ENCODE measurements at regions not wholly inside any gene's neighbourhood (a gene's known extent, or its start where the extent isn't known, plus 50 kb on each side); places are given as distances from the start of the nearest gene placed in this dataset.

DNA sequence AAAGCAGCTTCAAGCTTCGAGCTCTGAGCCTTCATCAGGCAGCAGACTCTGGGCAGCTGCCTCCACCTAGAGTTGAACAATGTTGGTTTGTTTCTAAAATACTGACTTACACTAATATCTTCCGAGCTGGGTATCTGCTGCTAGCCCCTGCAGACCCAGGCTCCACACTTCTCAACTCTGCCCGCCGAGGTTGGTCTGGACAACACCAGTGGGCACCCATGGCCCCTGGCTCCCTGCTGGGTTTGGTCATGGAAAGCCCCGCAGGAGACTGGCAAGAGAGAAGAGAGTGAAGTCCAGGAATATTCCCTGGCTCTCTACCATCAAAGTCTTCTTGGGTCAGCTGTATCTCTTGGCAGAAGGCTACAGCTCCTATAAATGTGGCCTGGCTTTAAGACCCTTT is 214.2 kb upstream of the TMEM132C start:
- no peak overlapping the region for H3K4me3 ChIP-seq (ENCODE audit: low read length)
- DNase-seq (ENCODE audit: low read depth, low spot score), result no peak

DNA sequence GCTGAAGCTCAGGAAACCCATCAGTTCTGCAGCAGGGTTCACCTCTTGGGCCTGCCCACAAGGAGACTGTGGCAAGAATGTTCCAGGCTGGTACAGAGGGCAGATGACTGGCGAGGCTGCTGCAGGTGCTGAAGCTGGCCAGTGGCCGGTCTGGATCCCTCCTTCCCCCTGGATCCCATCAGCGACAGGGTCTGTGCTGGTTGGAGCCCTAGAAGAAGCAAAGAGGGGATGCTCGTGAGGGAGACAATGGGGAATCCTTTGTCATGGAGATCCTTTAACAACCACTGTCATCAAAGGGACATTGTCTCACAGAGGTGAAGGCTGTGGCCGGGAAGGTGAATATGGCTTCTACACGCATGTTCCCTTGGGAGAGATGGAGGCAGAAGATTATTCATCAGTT is 211.4 kb upstream of the TMEM132C start:
- DNase-seq (ENCODE audit: low read depth, low spot score), result no peak

DNA sequence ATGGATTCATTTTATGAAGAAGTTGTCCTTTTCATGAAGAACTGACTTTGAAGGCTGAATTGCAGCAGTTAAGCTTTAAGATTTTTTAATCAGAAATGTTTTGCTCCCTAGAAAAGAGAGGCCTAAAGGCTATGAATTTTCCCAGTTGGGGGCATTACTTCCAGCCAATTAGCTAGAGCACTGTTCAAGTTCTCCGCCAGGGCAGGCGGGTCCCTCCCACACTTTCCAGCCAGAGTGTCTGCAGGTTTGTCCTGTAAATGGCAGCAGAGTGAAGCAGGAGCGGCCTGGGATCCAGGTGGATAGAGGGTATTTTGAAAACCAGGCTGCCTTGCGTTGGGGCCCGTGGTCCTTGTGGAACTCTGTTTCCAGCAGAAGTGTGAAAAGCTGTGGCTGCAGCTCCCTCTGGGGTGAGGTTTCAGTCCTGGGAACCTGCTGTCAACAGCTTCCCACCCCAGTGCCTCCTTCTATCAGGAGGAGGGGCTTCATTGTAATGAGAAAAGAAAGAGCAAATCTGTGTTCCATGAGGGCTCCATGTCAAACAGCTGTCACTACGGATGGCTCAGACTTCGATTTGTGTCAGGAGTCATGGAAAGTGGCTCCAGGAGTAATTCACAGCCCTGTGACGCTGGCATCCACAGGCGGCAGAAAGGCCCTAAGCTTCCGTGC is 210.7 kb upstream of the TMEM132C start:
- DNase-seq (ENCODE audit: low read depth, low spot score), result no peak
- no peak overlapping the region for H3K4me3 ChIP-seq (ENCODE audit: low read length)

More for the DNA sequence above, 211.4 kb upstream of the TMEM132C start:
- H3K4me3 ChIP-seq (ENCODE audit: low read length), result no peak overlapping the region

DNA sequence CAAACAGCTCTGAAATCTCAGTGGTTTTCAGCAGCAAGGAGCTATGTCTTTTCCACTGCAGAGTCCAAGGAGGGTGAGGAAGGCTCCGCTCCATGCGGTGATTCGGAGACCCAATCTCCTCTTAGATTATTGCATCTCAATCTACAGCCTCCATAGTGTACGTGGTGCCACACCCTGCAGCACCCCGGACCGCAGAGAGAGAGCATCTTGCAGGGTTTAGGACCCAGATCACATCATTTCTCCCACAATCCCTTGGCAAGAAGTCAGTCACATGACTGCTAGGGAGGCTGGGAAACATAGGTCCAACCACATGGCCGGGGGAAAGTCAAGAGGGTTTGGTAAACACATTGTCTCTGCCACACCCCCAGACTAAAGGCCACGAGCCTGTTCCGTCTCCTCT is 209.4 kb upstream of the TMEM132C start:
- no peak for DNase-seq (ENCODE audit: low read depth, low spot score)
- no peak overlapping the region for H3K4me3 ChIP-seq (ENCODE audit: low read length)

DNA sequence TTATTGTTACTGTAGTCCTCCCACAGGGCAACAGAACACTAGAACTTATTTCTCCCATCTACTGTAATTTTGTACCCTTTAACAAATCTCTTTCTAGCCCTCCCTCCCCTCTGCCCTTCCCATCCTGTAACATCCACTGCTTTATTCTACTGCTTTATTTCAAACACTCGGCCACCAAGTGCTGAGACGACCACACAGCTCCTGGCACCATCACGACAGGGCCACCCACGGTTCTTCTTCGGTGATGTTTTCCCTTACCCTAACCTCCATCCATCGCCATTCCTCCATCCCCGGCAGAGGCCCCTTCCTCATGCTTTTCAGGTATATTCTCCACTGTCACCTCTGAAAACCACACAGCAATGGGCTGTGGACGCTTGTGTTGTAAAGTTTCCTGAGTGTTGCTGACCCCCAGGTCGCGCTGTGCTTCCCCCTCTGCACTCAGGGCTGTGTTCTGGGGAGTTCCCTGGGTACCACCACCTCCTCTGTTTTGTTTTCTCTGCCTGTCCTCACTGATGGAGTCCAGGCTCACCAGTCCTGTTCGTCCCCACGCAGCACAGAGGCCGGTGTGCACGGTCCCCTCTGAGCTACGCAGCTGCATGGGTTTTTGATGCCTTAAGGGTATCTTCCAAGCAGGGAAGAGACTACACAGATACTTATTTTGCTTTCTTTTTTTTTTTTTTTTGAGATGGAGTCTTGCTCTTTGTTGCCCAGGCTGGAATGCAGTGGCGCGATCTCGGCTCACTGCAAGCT is 207.2 kb upstream of the TMEM132C start:
- no peak overlapping the region for H3K4me3 ChIP-seq (ENCODE audit: low read length)
- DNase-seq (ENCODE audit: low read depth, low spot score), result no peak

DNA sequence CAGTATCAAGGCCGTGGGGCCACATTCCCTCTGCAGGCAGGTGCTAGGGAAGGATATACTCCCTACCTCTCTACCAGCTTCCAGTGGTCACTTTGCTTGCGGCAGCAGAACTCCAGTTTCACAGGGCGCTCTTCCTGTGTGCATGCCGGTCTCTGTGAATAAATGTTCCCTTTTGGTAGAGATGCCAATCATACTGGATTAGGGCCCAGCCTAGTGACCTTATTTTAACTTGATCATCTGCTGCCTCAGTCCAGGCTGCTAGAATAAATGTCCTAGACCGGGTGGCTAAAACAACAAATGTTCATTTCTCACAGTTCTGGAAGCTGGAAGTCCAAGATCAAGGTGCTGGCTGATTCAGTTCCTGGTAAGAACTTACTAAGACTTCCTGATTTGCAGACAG is 198.8 kb upstream of the TMEM132C start:
- no peak for DNase-seq (ENCODE audit: low read depth, low spot score)
- no peak overlapping the region for H3K4me3 ChIP-seq (ENCODE audit: low read length)

DNA sequence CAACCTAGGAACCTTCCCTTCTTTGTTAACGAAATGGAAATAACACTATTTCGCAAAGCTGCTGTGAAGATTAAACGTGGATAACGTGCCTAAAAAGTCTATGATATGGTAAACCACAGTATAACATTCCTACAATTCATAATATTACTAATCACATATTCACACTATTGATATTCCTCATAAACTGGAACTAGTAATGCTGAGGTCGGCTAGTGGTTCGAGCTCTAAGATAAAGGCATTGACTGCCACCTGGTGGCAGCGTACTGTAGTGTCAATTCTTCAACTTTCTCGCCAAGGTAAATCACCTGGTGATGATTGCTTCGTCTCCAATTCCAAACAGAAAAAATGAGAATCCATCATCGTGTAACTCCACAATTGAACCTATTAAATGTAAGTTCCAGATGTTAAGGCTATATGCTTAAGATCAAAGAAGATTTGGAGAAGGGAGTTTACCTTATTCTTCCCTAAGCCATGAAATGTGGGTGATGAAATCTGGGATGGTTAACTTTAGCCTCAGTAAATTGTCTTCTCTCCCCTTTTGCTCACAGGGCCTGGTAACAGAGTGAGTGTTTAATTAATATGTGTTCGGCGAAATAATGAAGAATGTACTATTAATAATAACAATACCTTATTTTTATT is 197.5 kb upstream of the TMEM132C start:
- peak; percentile 45 for DNase-seq (ENCODE audit: low read depth, low spot score)
- no peak overlapping the region for H3K4me3 ChIP-seq (ENCODE audit: low read length)

DNA sequence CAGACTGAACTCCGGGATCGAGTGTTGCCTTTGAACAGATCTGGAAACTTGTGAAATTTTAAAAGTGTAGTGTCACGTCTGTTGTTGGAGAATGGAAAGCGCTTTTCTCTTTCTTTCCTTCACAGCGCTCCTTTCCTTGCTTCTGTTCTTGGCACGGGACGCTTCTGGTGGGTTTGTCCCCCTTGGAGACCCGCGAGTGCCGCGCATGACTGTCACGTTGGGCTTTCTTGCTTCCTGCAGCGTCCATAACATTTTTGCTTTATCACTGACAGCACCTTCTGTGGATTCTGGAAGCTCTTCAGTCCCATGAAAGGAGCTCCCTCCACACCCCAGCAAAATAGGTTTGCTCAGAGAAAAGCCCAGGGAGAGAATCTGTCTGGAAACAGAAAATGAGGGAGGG is 193.0 kb upstream of the TMEM132C start:
- H3K4me3 ChIP-seq (ENCODE audit: low read length), result no peak overlapping the region
- DNase-seq (ENCODE audit: low read depth, low spot score), result no peak

DNA sequence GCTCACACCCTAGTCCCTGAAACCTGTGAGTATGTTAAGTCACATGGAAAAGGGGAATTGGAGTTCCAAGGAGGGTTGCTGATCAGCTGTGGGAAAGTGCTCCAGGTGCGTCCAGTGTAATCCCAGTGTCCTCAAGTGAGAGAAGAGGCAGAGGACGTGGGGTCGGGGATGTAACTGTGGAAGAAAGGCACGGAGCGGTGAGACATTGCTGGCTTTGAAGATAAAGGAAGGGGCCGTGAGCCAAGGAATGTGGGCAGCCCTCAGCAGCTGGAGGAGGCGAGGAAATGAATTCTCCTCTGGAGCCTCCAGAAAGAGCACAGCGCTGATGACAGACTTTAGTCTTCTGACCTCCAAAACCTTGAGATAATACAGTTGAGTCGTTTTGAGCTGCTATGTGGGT is 191.6 kb upstream of the TMEM132C start:
- DNase-seq (ENCODE audit: low read depth, low spot score), result no peak
- H3K4me3 ChIP-seq (ENCODE audit: low read length), result no peak overlapping the region

DNA sequence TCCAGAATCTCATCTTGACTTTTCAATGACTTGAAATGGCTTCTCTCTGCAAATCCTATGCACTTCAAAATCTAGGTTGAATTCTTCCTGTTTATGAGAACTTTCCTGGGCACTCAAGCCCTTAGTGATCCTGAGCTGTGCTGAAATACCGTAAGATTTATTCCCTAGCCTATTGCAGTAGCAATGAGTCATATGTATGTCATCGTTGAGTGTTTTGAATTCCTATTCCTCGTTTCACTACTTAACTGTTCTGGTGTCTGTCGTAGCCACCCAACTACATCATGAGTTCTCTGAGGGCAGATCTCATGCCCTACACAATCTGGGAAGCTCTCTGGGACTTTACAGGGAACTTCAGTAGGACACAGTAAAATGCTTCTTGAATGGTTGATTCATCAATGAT is 190.8 kb upstream of the TMEM132C start:
- H3K4me3 ChIP-seq (ENCODE audit: low read length), result no peak overlapping the region
- DNase-seq (ENCODE audit: low read depth, low spot score), result no peak

DNA sequence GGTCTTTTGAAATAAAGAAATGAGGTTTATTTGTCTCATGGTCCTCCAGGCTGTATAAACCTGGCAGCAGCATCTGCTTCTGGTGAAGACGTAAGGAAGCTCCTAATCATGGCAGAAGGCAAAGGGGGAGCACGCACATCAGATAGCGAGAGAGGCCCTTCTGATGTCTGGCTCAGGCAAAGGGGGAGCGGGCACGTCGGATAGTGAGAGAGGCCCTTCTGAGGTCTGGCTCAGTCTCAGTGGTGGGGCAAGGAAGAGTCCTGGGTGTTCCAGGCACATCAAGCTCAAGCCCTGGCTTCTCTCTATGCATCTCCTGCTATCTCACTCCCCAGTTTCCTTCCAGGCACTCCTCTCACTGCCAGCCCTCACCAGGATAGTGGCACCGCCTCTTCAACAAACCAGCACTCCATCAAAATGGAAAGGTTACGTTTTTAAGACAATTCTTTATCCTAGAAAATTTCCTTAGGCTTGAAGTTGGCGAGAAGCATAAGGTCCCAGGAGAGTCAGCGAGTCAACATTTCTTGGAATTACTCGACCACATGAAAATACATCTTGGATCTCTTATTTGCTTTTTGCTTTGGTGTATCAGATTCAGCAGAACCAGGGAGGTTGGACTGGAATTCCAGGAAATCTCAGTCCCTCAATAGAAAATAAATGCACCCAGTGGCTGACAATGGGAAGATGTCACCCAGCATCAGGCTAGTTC is 189.6 kb upstream of the TMEM132C start:
- H3K4me3 ChIP-seq (ENCODE audit: low read length), result no peak overlapping the region
- DNase-seq (ENCODE audit: low read depth, low spot score), result no peak

DNA sequence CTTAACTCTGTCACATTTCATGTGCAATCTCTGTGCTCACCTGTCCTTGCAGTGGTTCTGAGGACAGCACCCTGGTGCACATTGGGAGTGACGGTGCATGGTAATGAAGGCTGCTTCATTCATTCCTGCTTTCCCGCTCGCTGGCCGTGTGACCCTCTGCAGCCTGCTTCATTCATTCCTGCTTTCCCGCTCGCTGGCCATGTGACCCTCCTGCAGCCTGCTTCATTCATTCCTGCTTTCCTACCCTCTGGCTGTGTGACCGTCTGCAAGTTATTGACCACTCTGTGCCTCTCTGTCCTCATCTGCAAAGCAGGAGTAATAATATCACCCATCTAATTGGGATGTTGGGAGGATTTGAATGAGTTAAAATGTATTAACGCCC is 189.1 kb upstream of the TMEM132C start:
- DNase-seq (ENCODE audit: low read depth, low spot score), result no peak
- H3K4me3 ChIP-seq (ENCODE audit: low read length), result no peak overlapping the region

DNA sequence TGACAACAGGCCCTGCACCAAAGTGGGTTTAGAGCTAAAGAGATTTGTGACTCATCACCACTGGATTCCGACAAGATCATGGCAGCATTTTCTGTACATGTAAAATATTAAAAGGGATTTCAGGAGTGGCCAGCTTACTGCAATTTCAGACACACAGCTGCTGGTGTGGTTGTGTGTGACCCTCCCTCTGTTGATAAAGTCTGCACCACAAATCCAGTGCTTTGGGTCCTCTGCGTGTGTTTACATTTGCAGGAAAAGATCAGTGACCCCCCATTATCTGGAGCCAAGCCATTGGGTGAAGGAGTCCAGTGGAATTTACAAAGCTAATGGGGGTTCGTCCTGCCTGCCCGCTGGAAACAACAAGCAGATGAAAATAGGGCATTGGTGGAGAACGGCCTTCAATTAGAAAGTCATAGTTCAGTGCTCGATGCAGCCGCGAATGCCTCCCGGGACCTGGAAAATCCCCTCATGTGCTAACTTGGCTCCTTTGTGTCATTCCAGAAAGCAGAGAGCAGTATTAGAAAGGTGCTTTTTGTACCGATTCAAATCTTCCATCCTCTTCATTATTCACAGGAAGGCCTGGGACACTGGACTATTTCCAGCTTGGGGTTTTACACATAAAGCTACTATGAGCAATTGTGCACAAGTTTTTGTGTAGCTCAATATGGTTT is 188.5 kb upstream of the TMEM132C start:
- no peak for DNase-seq (ENCODE audit: low read depth, low spot score)

DNA sequence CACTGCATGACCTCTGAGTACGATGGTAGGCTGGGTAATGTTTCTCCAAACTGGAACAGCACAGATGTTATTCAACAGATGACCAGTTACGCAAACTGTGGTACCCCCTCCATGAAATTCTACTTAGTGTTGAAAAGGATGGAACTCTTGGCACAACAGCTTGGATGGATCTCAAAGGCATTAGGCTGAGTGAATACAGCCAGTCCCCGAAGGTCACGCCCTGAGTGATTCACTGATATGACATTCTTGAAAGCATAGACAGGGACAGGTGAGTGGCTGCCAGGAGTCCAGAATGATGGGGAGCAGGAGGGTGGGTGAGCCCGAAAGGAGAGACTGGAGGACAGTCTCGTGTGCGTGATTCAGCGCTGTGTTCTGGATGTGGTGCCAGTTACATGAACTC is 187.5 kb upstream of the TMEM132C start:
- H3K4me3 ChIP-seq (ENCODE audit: low read length), result no peak overlapping the region
- DNase-seq (ENCODE audit: low read depth, low spot score), result no peak

More for the DNA sequence above, 188.5 kb upstream of the TMEM132C start:
- no peak overlapping the region for H3K4me3 ChIP-seq (ENCODE audit: low read length)

DNA sequence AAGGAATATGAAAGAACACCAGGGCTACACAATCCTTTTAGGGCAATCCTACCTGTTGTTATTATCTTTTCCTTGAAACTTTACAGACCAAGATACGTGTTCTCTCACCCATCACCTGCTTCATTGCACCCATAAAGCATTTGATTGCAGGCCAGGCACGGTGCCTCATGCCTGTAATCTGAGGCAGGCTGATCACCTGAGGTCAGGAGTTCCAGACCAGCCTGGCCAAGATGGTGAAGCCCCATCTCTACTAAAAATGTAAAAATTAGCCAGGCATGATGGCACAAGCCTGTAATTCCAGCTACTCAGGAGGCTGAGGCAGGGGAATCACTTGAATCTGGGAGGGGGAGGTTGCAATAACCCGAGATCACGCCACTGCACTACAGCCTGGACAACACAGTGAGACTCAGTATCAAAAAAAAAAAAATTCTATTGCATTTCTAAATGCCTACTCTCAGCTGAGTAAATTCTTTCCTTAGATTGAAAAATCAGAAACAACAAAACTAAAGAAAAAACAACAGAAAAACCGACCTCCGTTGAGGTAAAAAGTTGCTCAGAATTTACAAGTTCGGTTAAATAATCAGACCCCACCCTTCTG is 183.7 kb upstream of the TMEM132C start:
- no peak for DNase-seq (ENCODE audit: low read depth, low spot score)
- no peak overlapping the region for H3K4me3 ChIP-seq (ENCODE audit: low read length)

DNA sequence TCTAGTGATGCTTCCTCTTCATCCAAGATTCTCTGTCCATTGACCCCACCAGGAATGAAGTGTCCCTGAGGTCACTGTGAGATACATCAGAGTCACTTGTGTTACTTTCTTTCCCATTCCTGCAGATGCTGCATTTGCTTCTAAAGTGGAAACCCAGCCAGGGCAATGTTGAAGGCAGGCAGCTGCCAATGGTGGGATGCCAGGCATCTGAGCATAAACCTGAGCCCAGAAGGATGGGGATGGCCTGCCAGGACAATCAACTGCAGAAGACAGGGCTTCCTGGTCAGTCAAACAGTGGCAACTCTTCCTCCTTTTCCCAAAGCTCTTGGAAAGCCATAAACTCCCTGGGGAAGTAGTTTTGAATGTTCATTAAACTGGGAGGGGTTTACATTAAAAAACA is 178.0 kb upstream of the TMEM132C start:
- H3K4me3 ChIP-seq (ENCODE audit: low read length), result no peak overlapping the region
- no peak for DNase-seq (ENCODE audit: low read depth, low spot score)

DNA sequence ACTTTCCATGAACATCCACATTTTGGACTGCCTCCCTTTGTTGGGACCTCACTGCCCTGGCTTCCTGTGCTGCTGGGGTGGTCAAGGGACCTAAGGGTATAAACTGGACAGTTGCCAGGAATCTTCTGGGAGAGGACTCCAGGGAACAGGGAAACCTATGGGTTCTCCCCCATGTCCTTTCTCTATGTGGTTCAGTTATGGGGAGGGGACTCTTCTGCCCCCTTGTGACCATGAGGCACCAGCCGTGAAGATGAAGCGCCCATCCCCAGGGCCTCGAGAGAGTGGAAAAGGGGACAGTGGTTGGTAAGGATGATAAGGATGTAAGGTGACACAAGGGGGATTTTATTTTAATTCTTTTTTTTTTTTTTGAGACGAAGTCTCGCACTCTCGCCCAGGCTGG is 177.0 kb upstream of the TMEM132C start:
- no peak overlapping the region for H3K4me3 ChIP-seq (ENCODE audit: low read length)
- DNase-seq (ENCODE audit: low read depth, low spot score), result no peak

DNA sequence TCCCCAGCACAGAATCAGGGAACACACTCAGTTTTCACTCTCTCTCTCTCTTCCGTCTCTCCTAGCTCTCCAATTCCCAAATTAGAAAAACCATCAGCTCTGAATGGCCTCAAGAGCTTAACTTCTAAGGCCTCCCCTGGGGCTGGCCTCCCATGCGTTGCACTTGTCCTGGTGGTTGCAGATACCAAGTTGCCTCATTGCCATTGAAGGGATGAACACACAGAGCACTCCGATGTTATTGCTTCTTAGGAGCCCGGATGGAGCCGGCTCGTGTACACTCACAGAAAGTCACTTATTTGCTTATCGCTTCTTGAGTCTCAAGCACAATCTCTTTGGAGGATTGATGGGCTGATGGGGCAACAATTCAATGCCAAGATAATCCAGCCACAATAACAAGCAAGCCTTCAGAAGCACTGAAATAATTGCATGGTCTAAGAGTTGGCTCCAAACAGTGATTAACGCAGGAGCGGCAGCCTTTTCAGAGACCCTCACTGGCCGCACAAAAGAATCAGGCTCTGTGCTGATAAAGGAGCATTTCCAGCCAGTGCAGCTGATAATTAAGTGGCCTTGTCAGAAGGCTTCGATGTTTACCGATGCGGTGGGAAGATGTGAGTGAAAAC is 175.8 kb upstream of the TMEM132C start:
- DNase-seq (ENCODE audit: low read depth, low spot score), result no peak
- H3K4me3 ChIP-seq (ENCODE audit: low read length), result no peak overlapping the region

DNA sequence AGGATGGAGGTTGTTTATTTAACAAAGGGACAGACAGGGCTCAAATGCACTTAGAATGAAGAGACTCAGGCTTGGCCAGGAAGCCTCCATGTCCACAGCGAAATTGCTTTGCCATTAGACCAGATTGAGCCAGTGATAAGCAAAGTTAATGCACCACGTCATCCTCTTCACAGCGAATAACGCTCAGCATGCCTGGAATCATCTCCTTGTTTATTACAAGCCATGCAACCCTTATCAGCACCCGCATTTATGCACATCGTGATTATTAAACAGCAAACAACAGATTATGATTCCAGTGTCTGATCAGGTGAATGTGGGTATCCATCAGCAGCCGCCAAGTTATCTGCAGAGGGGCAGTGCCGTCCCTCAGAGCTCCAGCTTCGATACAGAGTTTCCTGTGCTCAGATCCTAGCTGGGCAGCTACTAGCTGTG is 175.0 kb upstream of the TMEM132C start:
- no peak overlapping the region for H3K4me3 ChIP-seq (ENCODE audit: low read length)

More for the DNA sequence above, 175.0 kb upstream of the TMEM132C start:
- DNase-seq (ENCODE audit: low read depth, low spot score), result no peak

Measured in Jurkat, Clone E6-1 (cell line).